SK-N-MC (cell line): ENCODE measurements at regions not wholly inside any gene's neighbourhood (a gene's known extent, or its start where the extent isn't known, plus 50 kb on each side); places are given as distances from the start of the nearest gene placed in this dataset.

ENCODE experiments used
- DNase-seq: peaks from one replicate; pipeline ENCODE4 v3.0.0-alpha.2; 2011; ENCODE audit warnings: low read depth, low spot score
- H3K27ac ChIP-seq: fragments of 200-600 bp; sonication (generic); 2 replicates; pipeline ENCODE4 v1.5.1; 2016; ENCODE audit warnings: mixed run types
- H3K36me3 ChIP-seq: fragments of 200-600 bp; sonication (generic); 2 replicates; pipeline ENCODE4 v1.6.1; 2017; ENCODE audit warnings: antibody characterized with exemption, low read length, mixed read lengths; ENCODE audit not compliant: insufficient read depth
- H3K4me3 ChIP-seq: fragments of 200-600 bp; sonication (generic); 2 replicates; pipeline ENCODE4 v1.5.1; 2016
- H3K9ac ChIP-seq: fragments of 200-600 bp; sonication (generic); 2 replicates; pipeline ENCODE4 v1.8.0; 2017; ENCODE audit warnings: mixed run types, mixed read lengths; ENCODE audit not compliant: insufficient read length
- H3K9me3 ChIP-seq: fragments of 200-600 bp; sonication (generic); 2 replicates; pipeline ENCODE4 v1.6.1; 2017; ENCODE audit warnings: low read depth, mild to moderate bottlenecking, antibody characterized with exemption, low read length, moderate library complexity, mixed read lengths
- EZH2 ChIP-seq: fragments of 200-600 bp; sonication (generic); IDR thresholded peaks from one replicate; pipeline ENCODE4 v1.6.1; 2017; ENCODE audit warnings: antibody characterized with exemption
- FOXP2 ChIP-seq: optimal IDR thresholded peaks from 2 replicates; pipeline ENCODE3; 2011; ENCODE audit warnings: mild to moderate bottlenecking, moderate library complexity; ENCODE audit not compliant: insufficient read depth; ENCODE audit errors: extremely low read length, control extremely low read depth
- POLR2AphosphoS5 ChIP-seq: IDR thresholded peaks from 2 replicates; pipeline ENCODE4 v1.6.1; 2012; ENCODE audit warnings: mild to moderate bottlenecking, low read depth, low read length, borderline replicate concordance

DNA sequence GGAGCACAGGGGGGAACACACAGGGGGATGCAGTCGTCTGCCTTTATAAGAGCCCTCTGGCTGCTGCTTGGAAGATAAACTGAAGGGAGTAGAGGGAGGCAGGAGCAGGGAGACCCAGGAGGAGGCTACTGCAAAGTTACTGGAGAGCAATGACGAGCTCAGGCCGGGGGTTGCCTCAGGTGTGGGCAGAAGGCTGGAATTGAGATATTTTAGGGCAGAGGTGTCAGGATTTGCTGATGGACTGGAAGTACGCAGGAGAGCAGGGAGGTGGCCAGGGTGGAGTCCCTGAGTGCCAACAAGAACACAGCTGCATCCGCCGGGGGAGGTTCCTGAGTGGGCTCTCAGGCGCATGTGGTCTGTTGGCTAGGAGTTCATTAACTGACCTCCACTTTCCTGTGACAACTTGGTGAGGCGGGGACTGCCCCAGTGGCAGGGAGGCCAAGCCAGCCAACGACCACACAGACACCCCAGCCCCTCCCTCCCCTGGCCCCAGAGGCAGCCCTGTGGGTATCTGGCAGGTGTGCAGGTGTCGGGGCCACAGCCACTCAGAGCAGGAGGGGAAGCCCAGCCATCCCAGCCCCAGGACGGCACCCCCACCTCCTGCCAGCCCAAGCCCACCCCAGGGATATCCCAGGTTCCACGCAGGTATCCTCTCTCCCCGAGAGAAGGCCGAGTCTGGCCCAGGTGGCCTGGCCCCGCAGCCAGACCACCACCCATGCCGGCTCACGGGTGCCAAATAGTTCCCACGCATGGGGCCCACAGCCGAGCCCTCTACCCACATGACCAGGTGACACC lies 85.4 kb downstream of the NCOR2 start:
- no peak for DNase-seq
- H3K9me3 ChIP-seq: no peaks in the 10 kb centered on the region
- no peak overlapping the region for H3K27ac ChIP-seq
- H3K9ac ChIP-seq: no peak overlapping the region
- TF ChIP-seq POLR2AphosphoS5 (no peak), FOXP2 (no peak), EZH2 (no peak)
- H3K4me3 ChIP-seq: no peak overlapping the region
- peaks cover 18% of the 10 kb centered on the region for H3K36me3 ChIP-seq

DNA sequence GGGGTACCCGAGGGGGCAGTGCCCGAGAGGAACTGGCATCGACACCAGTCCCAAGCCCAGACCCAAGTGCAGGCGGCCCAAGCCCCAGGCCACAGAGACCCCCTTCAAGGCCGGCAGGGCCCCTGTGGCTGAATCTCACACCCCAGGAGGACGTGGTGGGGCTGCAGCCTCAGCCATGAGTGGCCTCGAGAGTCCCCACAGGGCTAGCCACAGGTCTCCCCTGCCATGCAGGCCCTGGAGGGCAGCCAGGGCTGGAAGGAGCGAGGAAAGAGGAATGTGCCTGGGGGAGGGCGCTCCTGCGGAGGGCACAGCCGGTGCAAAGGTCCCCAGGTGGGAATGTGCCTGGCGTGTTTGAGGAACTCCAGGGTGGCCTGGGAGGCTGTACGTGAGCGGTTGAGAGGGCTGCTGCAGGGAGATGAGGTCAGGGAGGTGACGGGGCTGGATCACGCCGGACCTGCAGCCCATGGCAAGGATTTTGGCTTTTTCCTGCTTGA lies 86.1 kb downstream of the NCOR2 start:
- no peak overlapping the region for H3K9ac ChIP-seq
- TF ChIP-seq FOXP2: no peak
- H3K27ac ChIP-seq: no peak overlapping the region
- DNase-seq: no peak
- H3K9me3 ChIP-seq: no peaks in the 10 kb centered on the region
- peaks cover 24% of the 10 kb centered on the region for H3K36me3 ChIP-seq
- H3K4me3 ChIP-seq: no peak overlapping the region

GRCh38 chr12:124480469-124481256 lies 86.7 kb downstream of the NCOR2 start:
- TF ChIP-seq FOXP2 (no peak), POLR2AphosphoS5 (no peak), EZH2 (no peak)
- peaks cover 31% of the 10 kb centered on the region for H3K36me3 ChIP-seq
- H3K27ac ChIP-seq: no peak overlapping the region
- H3K9ac ChIP-seq: no peak overlapping the region
- no peak for DNase-seq
- no peak overlapping the region for H3K4me3 ChIP-seq
- H3K9me3 ChIP-seq: no peaks in the 10 kb centered on the region

GRCh38 chr12:124479680-124480468 lies 87.5 kb downstream of the NCOR2 start:
- Histone ChIP-seq H3K4me3 (no peak overlapping the region), H3K36me3 (peaks cover 35% of the 10 kb centered on the region), H3K27ac (no peak overlapping the region)

DNA sequence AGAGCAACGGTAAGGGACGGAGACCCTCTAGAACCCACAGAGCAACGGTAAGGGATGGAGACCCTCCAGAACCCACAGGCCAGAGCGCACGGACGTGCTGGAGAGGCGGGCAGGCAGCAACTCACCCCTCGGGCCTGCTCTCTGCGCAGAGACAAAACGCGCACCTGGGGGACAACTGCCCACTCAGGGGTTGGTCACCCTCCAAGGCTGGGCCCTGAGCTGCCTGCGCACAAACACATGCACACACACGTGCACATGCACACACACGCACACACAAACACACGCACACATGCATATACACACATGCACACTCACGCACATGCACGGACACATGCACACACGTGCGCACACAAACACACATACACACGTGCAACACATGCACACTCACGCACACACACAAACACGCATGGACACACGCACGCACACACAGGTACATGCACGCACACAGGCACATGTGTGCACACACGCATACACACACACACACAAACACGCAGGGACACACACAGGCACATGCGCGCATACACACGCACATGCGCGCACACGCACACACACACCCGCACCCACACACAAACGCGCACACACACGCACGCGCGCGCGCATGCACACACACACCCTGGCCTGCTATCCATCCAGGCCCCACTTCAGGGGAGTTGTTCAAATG lies 88.3 kb downstream of the NCOR2 start:
- no peak overlapping the region for H3K9ac ChIP-seq
- no peak overlapping the region for H3K27ac ChIP-seq
- H3K36me3 ChIP-seq: peaks cover 40% of the 10 kb centered on the region
- TF ChIP-seq EZH2 (no peak), POLR2AphosphoS5 (no peak), FOXP2 (no peak)
- no peak for DNase-seq
- no peaks in the 10 kb centered on the region for H3K9me3 ChIP-seq
- no peak overlapping the region for H3K4me3 ChIP-seq

More at GRCh38 chr12:124479680-124480468, 87.5 kb downstream of the NCOR2 start:
- H3K9ac ChIP-seq: no peak overlapping the region
- no peak for TF ChIP-seq POLR2AphosphoS5
- TF ChIP-seq EZH2: no peak
- TF ChIP-seq FOXP2: no peak
- no peaks in the 10 kb centered on the region for H3K9me3 ChIP-seq
- no peak for DNase-seq

- no peak overlapping the region for H3K4me3 ChIP-seq
- TF ChIP-seq POLR2AphosphoS5 (no peak), EZH2 (no peak), FOXP2 (no peak)
- H3K36me3 ChIP-seq: peaks cover 47% of the 10 kb centered on the region
- DNase-seq: no peak
- H3K27ac ChIP-seq: no peak overlapping the region
- H3K9ac ChIP-seq: no peak overlapping the region
- no peaks in the 10 kb centered on the region for H3K9me3 ChIP-seq
Observed at GRCh38 chr12:124478416-124478815, 89.0 kb downstream of the NCOR2 start.

GRCh38 chr12:124477107-124477915 lies 90.1 kb downstream of the NCOR2 start:
- Histone ChIP-seq H3K27ac (no peak overlapping the region), H3K4me3 (no peak overlapping the region), H3K9me3 (peaks cover 7% of the 10 kb centered on the region; the same call in 1 of the 2 replicates), H3K36me3 (peaks cover 56% of the 10 kb centered on the region), H3K9ac (no peak overlapping the region)
- no peak for DNase-seq
- TF ChIP-seq EZH2 (no peak), FOXP2 (no peak), POLR2AphosphoS5 (no peak)
